ENCODE measurements at regions not wholly inside any gene's neighbourhood (a gene's known extent, or its start where the extent isn't known, plus 50 kb on each side); places are given as distances from the start of the nearest gene placed in this dataset.
"Not testable (repeated sequence)": the region's sequence is repeated elsewhere in the genome, so short reads cannot be mapped to it uniquely, and the experiment has no call there.

DNA sequence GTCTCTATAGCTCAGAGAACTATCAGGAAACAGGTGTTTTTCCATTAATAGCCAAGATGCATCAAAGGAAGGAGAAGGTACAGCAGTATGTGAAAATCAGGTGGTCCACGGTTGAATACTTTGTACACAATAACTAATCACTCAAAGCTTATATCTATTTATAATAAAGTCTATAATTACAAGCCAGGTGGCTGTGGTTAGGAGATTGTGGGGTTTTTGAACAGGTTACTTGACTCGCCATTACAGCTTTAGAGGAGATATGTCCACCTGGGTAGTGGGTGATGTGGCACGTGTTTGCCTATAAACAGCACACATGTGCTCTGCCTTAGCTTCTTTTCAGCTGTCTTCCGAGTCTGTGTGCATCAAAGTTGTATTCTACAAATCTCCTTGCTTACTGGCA lies 892.2 kb upstream of the ZEB2 start:
- no peaks in the 10 kb centered on the region for H3K36me3 Mint-ChIP-seq
- no peak overlapping the region for H3K4me3 Mint-ChIP-seq
- H3K27me3 Mint-ChIP-seq: no peaks in the 10 kb centered on the region
- H3K4me1 Mint-ChIP-seq: peaks cover 11% of the 10 kb centered on the region
- peaks cover 10% of the 10 kb centered on the region for H3K9me3 Mint-ChIP-seq
- no peak overlapping the region for H3K27ac Mint-ChIP-seq

DNA sequence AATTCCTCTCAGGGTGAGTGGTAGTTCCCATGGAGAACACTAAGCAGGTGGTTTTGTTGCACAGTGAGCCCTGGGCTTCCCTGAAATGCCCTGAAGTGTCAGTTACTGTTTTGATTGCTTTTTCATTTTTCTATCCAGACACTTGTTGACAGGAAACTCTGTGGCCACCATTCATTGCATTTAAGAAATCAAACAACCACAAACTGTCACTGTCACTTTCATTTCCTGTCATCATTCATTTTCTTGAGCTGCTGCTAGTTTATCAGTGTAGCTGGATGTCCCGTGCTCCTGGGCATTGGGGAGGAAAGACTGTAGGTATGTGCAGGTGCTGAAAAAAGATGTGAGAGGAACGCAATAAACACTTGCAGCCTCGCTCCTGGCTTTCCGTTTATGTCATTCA lies 891.6 kb upstream of the ZEB2 start:
- Mint-ChIP-seq H3K4me3 (no peak overlapping the region), H3K27me3 (no peaks in the 10 kb centered on the region), H3K27ac (peak overlapping the region; percentile 42), H3K9me3 (peaks cover 10% of the 10 kb centered on the region), H3K4me1 (peaks cover 11% of the 10 kb centered on the region), H3K36me3 (no peaks in the 10 kb centered on the region)

DNA sequence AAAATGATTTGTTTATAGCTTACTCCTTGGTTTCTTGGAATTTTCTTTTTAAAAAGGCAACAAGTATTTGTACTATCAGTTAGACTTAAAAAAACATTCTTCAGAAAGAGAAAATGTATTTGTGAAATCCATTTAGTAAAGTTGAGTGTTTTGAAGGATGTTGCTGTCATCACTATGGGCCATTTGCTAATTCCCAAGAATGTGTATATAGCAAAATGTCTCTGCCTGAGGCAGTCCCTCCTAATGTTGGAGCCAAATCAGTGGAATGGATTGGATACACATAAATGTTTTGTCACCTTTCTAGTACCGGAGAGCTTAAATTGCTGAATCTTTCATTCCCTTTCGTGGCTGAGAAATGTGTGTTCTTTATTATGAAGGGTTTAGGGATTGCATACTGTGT lies 890.2 kb upstream of the ZEB2 start:
- Mint-ChIP-seq H3K4me3 (no peak overlapping the region), H3K36me3 (no peaks in the 10 kb centered on the region), H3K27me3 (no peaks in the 10 kb centered on the region), H3K4me1 (peaks cover 11% of the 10 kb centered on the region), H3K27ac (no peak overlapping the region), H3K9me3 (peaks cover 10% of the 10 kb centered on the region)

DNA sequence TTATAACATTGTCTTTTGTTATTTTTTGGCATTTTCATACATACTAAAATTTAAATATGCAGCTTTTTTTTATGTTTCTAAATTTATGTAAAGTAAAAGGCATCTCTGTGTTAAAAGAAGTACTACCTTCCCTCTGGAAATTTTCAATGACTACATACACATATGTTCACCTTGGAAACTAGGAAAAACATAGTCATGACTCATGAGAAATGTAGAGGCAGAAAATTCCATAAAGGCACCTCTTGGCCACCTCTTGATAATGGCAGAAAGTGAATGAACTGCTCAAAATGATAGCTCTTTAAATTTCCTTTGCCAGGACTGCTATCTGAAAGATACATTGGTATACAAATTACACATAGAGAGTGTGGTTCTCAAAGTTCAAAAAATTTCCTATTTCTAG lies 889.1 kb upstream of the ZEB2 start:
- peaks cover 8% of the 10 kb centered on the region for H3K9me3 Mint-ChIP-seq

DNA sequence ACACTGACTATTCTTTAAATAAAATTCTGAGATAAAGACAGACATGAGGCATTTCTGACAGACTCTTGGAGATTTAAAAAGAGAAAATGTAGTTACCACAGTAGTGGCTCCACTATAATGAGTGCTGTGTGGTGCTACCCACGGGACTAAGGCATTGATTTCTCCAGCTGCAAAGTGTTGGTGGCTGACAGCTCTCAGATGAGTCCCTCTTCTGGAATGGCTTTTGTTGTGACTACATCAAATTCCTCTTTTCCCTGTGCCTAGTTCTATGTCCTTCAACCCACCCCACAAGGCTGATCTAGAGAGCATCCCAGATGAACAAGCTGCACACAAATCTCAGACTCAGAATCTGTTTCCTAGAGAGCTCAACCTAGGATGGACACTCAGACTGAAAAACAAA lies 884.8 kb upstream of the ZEB2 start:
- Mint-ChIP-seq H3K27ac (no peak overlapping the region), H3K36me3 (no peaks in the 10 kb centered on the region), H3K27me3 (no peaks in the 10 kb centered on the region), H3K9me3 (no peaks in the 10 kb centered on the region), H3K4me1 (no peaks in the 10 kb centered on the region), H3K4me3 (no peak overlapping the region)

More for the DNA sequence above, 889.1 kb upstream of the ZEB2 start:
- H3K4me3 Mint-ChIP-seq: no peak overlapping the region
- no peak overlapping the region for H3K27ac Mint-ChIP-seq
- peaks cover 11% of the 10 kb centered on the region for H3K4me1 Mint-ChIP-seq
- H3K36me3 Mint-ChIP-seq: no peaks in the 10 kb centered on the region
- no peaks in the 10 kb centered on the region for H3K27me3 Mint-ChIP-seq

DNA sequence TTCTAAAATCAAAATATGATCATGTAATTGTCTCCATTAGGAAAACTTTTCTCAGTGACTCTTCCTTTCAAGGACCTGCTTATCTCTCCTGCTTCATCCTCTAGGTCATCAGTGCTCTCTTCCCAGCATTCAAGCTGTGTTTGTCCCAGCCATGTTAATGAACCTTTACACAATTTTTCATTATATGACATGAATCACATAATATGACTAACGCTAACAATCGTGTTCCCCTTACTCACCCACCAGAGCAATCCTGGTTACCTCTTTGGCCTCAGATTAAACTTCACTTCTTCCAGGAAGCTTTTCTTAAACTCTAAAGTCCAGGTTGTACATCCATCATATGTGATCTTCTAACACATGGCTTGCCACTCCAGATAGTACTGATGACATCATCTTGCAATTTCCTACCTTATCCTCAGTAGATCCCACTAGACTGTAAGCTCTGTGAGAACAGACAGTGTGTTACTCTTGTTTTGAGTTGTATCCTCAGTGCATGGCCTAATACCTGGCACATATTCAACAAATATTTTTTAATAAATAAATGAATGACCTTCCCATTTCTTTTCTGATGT lies 882.9 kb upstream of the ZEB2 start:
- Mint-ChIP-seq H3K27me3 (no peaks in the 10 kb centered on the region), H3K4me3 (no peak overlapping the region), H3K36me3 (no peaks in the 10 kb centered on the region), H3K4me1 (no peaks in the 10 kb centered on the region), H3K27ac (no peak overlapping the region), H3K9me3 (no peaks in the 10 kb centered on the region)

DNA sequence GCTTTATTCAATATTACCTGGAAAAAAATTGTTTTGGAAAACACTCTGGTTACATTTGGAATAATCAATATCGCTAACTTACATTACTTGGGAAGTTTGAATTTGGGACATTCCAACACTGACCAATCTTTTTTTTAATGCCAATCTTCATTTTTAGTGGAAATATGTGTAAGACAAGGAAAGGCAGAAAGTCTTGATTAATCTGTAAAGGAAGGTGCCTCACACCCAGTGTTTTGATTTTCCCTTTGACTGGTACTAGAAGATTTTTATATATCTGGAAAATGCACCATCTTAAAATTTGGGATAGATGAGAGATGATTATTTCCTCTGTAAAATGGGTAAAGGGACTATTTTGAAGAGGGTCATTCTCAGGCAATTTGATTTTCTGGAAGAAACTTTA lies 879.2 kb upstream of the ZEB2 start:
- no peak overlapping the region for H3K27ac Mint-ChIP-seq
- H3K9me3 Mint-ChIP-seq: no peaks in the 10 kb centered on the region
- no peaks in the 10 kb centered on the region for H3K36me3 Mint-ChIP-seq
- no peak overlapping the region for H3K4me3 Mint-ChIP-seq
- H3K4me1 Mint-ChIP-seq: no peaks in the 10 kb centered on the region
- H3K27me3 Mint-ChIP-seq: no peaks in the 10 kb centered on the region

DNA sequence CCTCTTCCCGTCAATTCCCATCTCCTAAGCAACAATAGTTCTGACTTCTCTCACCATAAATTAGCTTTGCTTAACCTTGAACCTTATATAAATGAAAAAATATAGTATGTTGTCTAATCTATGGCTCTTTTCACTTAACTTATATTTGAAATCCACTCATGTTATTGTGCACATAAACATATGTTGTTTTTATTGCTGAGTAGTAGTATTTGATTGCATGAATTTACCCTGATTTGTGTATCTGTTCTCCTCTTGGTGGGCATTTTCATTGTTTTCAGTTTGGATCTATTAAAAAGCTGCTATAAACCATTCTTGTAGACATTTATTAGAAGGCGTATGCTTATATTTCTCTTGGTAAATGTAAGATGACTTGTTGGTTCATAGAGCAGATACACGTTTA lies 874.3 kb upstream of the ZEB2 start:
- Mint-ChIP-seq H3K27me3 (no peaks in the 10 kb centered on the region), H3K4me3 (no peak overlapping the region), H3K36me3 (no peaks in the 10 kb centered on the region), H3K4me1 (no peaks in the 10 kb centered on the region), H3K9me3 (no peaks in the 10 kb centered on the region), H3K27ac (no peak overlapping the region)

DNA sequence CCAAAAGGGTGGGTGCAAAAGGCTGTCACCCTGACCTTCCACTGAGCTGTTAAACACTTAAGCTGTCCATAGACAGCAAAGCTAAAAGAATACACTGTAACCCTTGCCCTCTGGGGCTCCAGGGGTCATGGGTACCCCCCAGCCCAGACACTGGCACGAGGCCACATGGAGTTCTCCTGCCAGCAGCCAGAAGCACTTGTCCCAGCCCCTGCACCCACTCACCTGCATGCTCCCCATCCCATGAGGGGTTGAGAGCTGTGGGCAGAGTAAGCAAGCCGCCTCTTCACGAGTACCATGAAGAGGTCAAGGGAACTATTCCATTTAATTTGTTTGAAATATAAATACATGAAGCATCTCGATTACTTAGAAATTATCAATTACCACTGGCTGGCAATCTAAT lies 867.1 kb upstream of the ZEB2 start:
- H3K36me3 Mint-ChIP-seq: no peaks in the 10 kb centered on the region
- no peaks in the 10 kb centered on the region for H3K27me3 Mint-ChIP-seq
- no peak overlapping the region for H3K4me3 Mint-ChIP-seq
- no peak overlapping the region for H3K27ac Mint-ChIP-seq
- H3K4me1 Mint-ChIP-seq: no peaks in the 10 kb centered on the region
- no peaks in the 10 kb centered on the region for H3K9me3 Mint-ChIP-seq

DNA sequence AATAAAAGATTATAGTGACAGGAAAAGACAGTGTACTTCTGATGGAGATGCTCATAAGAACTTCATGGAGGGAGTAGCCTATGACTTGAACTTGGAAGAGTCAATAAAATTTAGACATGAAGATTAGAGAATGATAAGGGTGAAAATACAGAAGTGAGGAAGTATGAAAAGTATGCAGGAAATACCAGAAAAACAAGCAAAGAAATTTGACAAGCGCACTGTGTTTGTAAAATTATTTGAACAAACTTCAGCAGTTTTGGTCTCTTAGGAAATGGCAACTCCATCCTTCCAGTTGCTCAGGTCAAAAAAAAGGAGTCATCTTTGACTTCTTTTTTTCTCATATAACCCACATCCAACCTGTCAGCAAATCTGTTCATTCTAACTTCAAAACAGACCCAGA lies 864.0 kb upstream of the ZEB2 start:
- no peaks in the 10 kb centered on the region for H3K36me3 Mint-ChIP-seq
- H3K9me3 Mint-ChIP-seq: no peaks in the 10 kb centered on the region
- H3K4me3 Mint-ChIP-seq: no peak overlapping the region
- H3K27ac Mint-ChIP-seq: no peak overlapping the region
- no peaks in the 10 kb centered on the region for H3K4me1 Mint-ChIP-seq
- no peaks in the 10 kb centered on the region for H3K27me3 Mint-ChIP-seq

DNA sequence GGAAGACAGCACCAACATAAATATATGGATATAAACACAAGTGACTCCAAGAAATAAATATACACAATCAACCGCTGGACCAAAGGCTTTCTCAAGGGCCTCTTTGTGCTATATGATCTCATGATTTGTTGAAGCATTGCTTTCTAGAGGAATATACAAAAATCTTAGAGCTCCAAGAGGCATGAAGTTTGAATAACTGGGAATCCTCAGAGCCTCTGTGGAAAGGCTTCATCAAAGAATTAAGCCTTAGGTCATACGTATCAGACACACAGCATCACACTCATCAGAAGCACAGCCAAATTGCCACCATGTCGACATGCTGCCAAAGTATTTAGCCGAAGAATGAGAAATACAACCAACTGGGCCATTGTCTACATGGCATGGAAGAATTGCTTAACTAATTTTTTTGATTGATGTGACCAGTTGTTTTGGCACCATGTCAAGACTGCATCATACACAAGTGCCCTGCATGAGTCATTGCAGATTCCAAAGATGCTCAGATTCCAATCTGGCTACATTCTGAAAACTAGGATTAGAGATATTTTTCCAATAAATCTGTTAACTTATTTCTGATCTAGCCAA lies 860.6 kb upstream of the ZEB2 start:
- H3K36me3 Mint-ChIP-seq: no peaks in the 10 kb centered on the region
- H3K4me1 Mint-ChIP-seq: no peaks in the 10 kb centered on the region
- no peak overlapping the region for H3K27ac Mint-ChIP-seq
- no peak overlapping the region for H3K4me3 Mint-ChIP-seq
- H3K27me3 Mint-ChIP-seq: no peaks in the 10 kb centered on the region
- no peaks in the 10 kb centered on the region for H3K9me3 Mint-ChIP-seq

DNA sequence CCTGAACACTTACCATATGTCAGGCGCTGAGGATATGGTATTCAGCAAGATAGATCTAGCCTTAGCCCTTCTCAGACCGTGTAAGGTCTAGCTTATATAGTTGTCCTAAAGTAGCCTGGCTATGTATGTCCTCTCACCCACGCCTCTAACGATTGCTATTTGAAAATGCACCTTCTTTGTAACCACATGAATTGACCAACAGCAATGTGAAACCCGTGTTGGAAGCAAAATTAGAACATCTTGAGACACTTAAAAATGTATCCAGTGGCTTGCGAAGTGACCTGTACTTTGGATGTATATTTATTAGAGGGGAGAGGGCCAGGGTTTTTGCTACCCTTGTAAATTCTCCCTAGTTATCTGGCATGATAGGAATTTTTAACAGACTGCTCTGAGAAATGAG lies 860.0 kb upstream of the ZEB2 start:
- Mint-ChIP-seq H3K4me1 (no peaks in the 10 kb centered on the region), H3K4me3 (no peak overlapping the region), H3K36me3 (no peaks in the 10 kb centered on the region), H3K27me3 (no peaks in the 10 kb centered on the region), H3K9me3 (no peaks in the 10 kb centered on the region), H3K27ac (no peak overlapping the region)

DNA sequence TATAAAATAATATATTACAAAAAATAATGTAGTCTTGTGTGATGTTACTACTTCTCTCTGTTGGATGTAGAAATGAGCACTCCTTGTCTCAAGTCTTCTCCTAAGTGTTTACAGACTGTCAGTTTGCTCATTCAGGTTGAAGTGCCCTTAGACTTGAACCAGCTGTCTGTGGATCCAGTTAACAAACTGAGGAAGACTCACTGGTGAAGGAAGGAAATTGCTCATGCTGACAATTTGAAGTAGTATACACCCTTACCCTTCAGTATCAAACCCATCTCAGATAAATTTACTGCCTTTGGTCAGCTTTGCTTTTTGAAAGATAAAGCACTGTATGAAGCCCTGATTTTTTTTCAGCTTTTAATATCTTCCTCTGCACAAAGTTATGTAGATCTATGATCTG lies 854.2 kb upstream of the ZEB2 start:
- Mint-ChIP-seq H3K9me3 (no peaks in the 10 kb centered on the region), H3K27me3 (no peaks in the 10 kb centered on the region), H3K4me1 (no peaks in the 10 kb centered on the region), H3K4me3 (no peak overlapping the region), H3K36me3 (no peaks in the 10 kb centered on the region), H3K27ac (no peak overlapping the region)

DNA sequence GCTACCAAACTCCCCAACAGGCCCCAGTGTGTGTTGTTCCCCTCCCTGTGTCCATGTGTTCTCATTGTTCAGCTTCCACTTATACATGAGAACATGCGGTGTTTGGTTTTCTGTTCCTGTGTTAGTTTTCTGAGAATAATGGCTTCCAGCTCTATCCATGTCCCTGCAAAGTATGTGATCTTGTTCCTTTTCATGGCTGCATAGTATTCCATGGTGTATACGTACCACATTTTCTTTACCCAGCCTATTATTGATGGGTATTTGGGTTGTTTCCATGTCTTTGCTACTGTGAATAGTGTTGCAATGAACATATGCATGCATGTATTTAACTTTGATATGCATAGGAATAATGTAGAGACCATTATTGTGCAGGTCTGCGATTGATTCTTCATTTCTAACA lies 847.4 kb upstream of the ZEB2 start:
- not testable (repeated sequence) for H3K27ac Mint-ChIP-seq, H3K9me3 Mint-ChIP-seq, H3K4me3 Mint-ChIP-seq, H3K4me1 Mint-ChIP-seq, H3K27me3 Mint-ChIP-seq, H3K36me3 Mint-ChIP-seq

DNA sequence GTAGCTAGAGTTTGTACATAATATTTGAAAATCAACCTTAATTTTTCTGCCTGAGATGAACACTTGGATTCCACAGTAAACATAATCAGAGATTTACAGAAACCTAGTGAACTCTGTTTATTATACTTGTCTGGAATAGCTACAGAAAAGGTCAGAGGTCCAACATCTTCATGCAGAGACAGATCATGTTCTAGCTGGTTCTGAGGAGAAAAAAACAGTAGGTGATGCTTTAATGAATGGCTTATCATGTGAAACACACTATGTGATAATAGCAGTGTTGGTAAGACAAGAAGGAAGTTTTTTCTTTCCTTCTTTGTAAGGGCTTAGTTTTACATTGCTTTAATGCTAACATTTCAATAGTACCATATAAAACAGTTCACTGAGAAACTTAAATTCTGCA lies 846.4 kb upstream of the ZEB2 start:
- Mint-ChIP-seq H3K27me3 (no peaks in the 10 kb centered on the region), H3K27ac (no peak overlapping the region)

DNA sequence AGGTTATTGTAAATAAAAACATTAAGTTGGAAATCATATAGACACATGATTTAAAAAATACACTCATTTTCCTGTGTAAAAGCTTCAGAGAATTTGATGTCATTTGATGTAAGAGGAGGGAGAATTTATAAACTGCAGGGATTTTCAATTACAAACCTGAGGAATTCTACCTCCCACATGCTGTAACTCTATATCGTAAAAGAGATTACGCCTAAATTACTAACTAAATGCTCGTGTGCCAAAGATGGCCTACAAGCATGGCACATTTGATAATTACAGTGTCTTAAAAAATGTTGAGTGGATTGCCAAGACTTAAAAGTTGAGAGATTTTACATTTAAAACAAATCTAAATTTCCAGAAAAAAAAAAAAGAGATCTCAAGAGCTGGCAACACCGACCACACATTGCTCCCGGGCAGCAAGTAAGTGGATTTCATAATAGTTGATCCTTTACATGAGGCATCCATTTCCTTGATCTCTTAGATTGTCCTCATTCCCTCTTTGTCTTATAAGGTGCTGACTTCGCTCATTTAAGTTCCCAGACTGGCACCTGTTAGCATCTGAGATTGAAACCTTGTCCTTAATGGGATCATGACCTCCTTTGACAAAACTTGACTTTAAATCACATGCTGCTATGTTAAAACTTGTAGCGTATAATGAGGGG lies 840.3 kb upstream of the ZEB2 start:
- Mint-ChIP-seq H3K27ac (no peak overlapping the region), H3K4me3 (no peak overlapping the region), H3K36me3 (no peaks in the 10 kb centered on the region), H3K4me1 (no peaks in the 10 kb centered on the region), H3K27me3 (no peaks in the 10 kb centered on the region), H3K9me3 (no peaks in the 10 kb centered on the region)

More for the DNA sequence above, 846.4 kb upstream of the ZEB2 start:
- H3K36me3 Mint-ChIP-seq: no peaks in the 10 kb centered on the region
- no peak overlapping the region for H3K4me3 Mint-ChIP-seq
- no peaks in the 10 kb centered on the region for H3K9me3 Mint-ChIP-seq
- H3K4me1 Mint-ChIP-seq: no peaks in the 10 kb centered on the region

DNA sequence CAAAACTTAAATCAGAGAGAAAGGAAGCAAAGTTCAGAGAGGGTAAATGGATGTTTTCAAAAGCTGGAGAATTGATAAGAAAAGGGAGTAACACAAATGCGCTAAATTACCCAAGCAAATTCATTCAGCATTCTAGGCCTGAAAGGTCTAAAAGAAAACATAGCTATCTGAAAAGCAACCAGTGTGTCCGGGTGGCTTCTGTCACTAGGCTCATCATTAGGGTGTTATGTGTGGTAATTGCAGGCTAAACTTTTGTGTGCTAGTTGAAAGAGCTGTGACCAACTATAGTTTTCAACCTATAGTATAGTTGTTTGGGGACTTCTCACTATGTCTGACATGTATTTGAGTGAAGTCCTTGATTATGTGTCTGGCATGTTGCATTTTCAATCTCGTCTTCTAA lies 839.6 kb upstream of the ZEB2 start:
- Mint-ChIP-seq H3K4me3 (no peak overlapping the region), H3K27me3 (no peaks in the 10 kb centered on the region), H3K36me3 (no peaks in the 10 kb centered on the region), H3K9me3 (no peaks in the 10 kb centered on the region), H3K27ac (no peak overlapping the region), H3K4me1 (no peaks in the 10 kb centered on the region)

Measured in activated naive CD4-positive, alpha-beta T cell treated with anti-CD3 and anti-CD28 coated beads, Interleukin-2, amount 50 U/mL, for 24 hours (primary cell).